ENCODE measurements at regions not wholly inside any gene's neighbourhood (a gene's known extent, or its start where the extent isn't known, plus 50 kb on each side); places are given as distances from the start of the nearest gene placed in this dataset.

- Mint-ChIP-seq H3K4me1 (ENCODE audit: low read depth, unreplicated experiment) (no peaks in the 10 kb centered on the region), H3K36me3 (ENCODE audit: insufficient read depth, unreplicated experiment) (no peaks in the 10 kb centered on the region), H3K4me3 (ENCODE audit: low read depth, unreplicated experiment) (no peak overlapping the region), H3K27ac (ENCODE audit: unreplicated experiment) (no peak overlapping the region), H3K9me3 (ENCODE audit: low read depth, unreplicated experiment) (peaks cover 9% of the 10 kb centered on the region), H3K27me3 (ENCODE audit: unreplicated experiment) (no peaks in the 10 kb centered on the region)
- no peak for DNase-seq
- no peak for TF ChIP-seq CTCF (IDR thresholded peaks at IDR 0.05; ENCODE audit: unreplicated experiment)
- CTCF ChIA-PET = no interaction called here
- no TSS peak for BruUV-seq (replicated peaks)
- intact Hi-C loops (cut with micrococcal nuclease; ENCODE audit: unreplicated experiment) = no loop called here
Measured at GRCh38 chr11:30172158-30172557, 58.7 kb upstream of the FSHB start.

GRCh38 chr11:30172883-30173311, 57.9 kb upstream of the FSHB start:
- no peak for DNase-seq
- H3K36me3 Mint-ChIP-seq (ENCODE audit: insufficient read depth, unreplicated experiment) = no peaks in the 10 kb centered on the region
- TF ChIP-seq CTCF (IDR thresholded peaks at IDR 0.05; ENCODE audit: unreplicated experiment) = no peak
- no peaks in the 10 kb centered on the region for H3K4me1 Mint-ChIP-seq (ENCODE audit: low read depth, unreplicated experiment)
- H3K27me3 Mint-ChIP-seq (ENCODE audit: unreplicated experiment) = no peaks in the 10 kb centered on the region
- H3K27ac Mint-ChIP-seq (ENCODE audit: unreplicated experiment) = no peak overlapping the region
- H3K4me3 Mint-ChIP-seq (ENCODE audit: low read depth, unreplicated experiment) = no peak overlapping the region
- no TSS peak for BruUV-seq (replicated peaks)
- intact Hi-C loops (cut with micrococcal nuclease; ENCODE audit: unreplicated experiment) = no loop called here
- H3K9me3 Mint-ChIP-seq (ENCODE audit: low read depth, unreplicated experiment) = peaks cover 9% of the 10 kb centered on the region
- CTCF ChIA-PET = interaction anchor here (0.5 kb wide), 1 partner anchor 549 kb away, joined by 3 read pairs; no protein-coding TSS in a partner anchor

GRCh38 chr11:30174265-30175020, 56.4 kb upstream of the FSHB start:
- Mint-ChIP-seq H3K36me3 (ENCODE audit: insufficient read depth, unreplicated experiment) (no peaks in the 10 kb centered on the region), H3K27ac (ENCODE audit: unreplicated experiment) (no peak overlapping the region), H3K4me1 (ENCODE audit: low read depth, unreplicated experiment) (no peaks in the 10 kb centered on the region), H3K4me3 (ENCODE audit: low read depth, unreplicated experiment) (no peak overlapping the region), H3K27me3 (ENCODE audit: unreplicated experiment) (no peaks in the 10 kb centered on the region), H3K9me3 (ENCODE audit: low read depth, unreplicated experiment) (peaks cover 13% of the 10 kb centered on the region)
- intact Hi-C loops (cut with micrococcal nuclease; ENCODE audit: unreplicated experiment) = no loop called here
- no peak for DNase-seq
- CTCF ChIA-PET = no interaction called here
- BruUV-seq (replicated peaks) = no TSS peak
- no peak for TF ChIP-seq CTCF (IDR thresholded peaks at IDR 0.05; ENCODE audit: unreplicated experiment)
